Panc1 (cell line): ENCODE measurements at regions not wholly inside any gene's neighbourhood (a gene's known extent, or its start where the extent isn't known, plus 50 kb on each side); places are given as distances from the start of the nearest gene placed in this dataset.

ENCODE experiments used
- ATAC-seq: fragments of 200-7000 bp; cut with Tn5 transposase; 2 replicates; pipeline ENCODE4 v1.9.1; 2020; ENCODE audit warnings: mild to moderate bottlenecking, moderate library complexity
- BruUV-seq: library from RNA; stranded (reverse); fragments of 400-500 nt; replicated peaks from 2 replicates; lab custom pipeline; 2021; lab: Mats Ljungman, UMichigan
- CTCF ChIA-PET: fragments of 300-600 bp; sonication (Branson Sonifier 250); formaldehyde crosslinking; loops from one replicate; lab custom pipeline; 2022; ENCODE audit warnings: antibody characterized with exemption; lab: Charles Lee
- POLR2A ChIA-PET: fragments of 300-600 bp; sonication (Branson Sonifier 250); formaldehyde crosslinking; loops from one replicate; lab custom pipeline; 2022; ENCODE audit warnings: antibody characterized with exemption; lab: Charles Lee
- DNase-seq: peaks from one replicate; pipeline ENCODE4 v3.0.0-alpha.2; 2010; ENCODE audit warnings: low read depth, low spot score
- H3K27ac ChIP-seq: 2 replicates; pipeline ENCODE4 v1.5.1; 2011; ENCODE audit warnings: mild to moderate bottlenecking, low read length, inconsistent platforms
- H3K27me3 ChIP-seq: fragments of 200-500 bp; sonication (Bioruptor generic); 2 replicates; pipeline ENCODE4 v1.6.0; 2014; ENCODE audit warnings: low read length, inconsistent platforms; ENCODE audit not compliant: control insufficient read depth, insufficient read depth
- H3K36me3 ChIP-seq: fragments of 200-500 bp; sonication (Bioruptor generic); 2 replicates; pipeline ENCODE4 v1.5.1; 2014; ENCODE audit warnings: inconsistent platforms, mild to moderate bottlenecking, low read length, moderate library complexity; ENCODE audit not compliant: control insufficient read depth, insufficient read depth
- H3K4me1 ChIP-seq: 2 replicates; pipeline ENCODE4 v1.5.1; 2011; ENCODE audit warnings: inconsistent platforms, mild to moderate bottlenecking, low read length, moderate library complexity; ENCODE audit not compliant: control insufficient read depth, insufficient read depth
- H3K4me3 ChIP-seq, 2 experiments: 2 replicates each; pipeline ENCODE4 v1.5.1; 2011 to 2012; ENCODE audit warnings: low read depth in 2 of 2, low read length in 2 of 2, mild to moderate bottlenecking in 2 of 2, inconsistent platforms in 1 of 2, moderate library complexity in 1 of 2
- H3K9me3 ChIP-seq: fragments of 200-500 bp; sonication (Bioruptor generic); 2 replicates; pipeline ENCODE4 v1.5.1; 2014; ENCODE audit warnings: low read depth, mild to moderate bottlenecking, inconsistent platforms, low read length, moderate library complexity; ENCODE audit not compliant: control insufficient read depth, insufficient read depth
- CTCF ChIP-seq: fragments of 450-650 bp; IDR thresholded peaks from 2 replicates; pipeline ENCODE4 v1.5.1; 2017; ENCODE audit warnings: mild to moderate bottlenecking
- POLR2AphosphoS5 ChIP-seq: IDR thresholded peaks from 2 replicates; pipeline ENCODE4 v1.6.1; 2012; ENCODE audit warnings: mild to moderate bottlenecking, low read depth, low read length, moderate library complexity
- REST ChIP-seq, 2 experiments: IDR thresholded peaks; 2 replicates each; pipeline ENCODE4 v1.6.1; 2011 to 2012; ENCODE audit warnings: low read depth in 2 of 2, control low read depth in 1 of 2, low read length in 1 of 2, mild to moderate bottlenecking in 1 of 2, moderate library complexity in 1 of 2; ENCODE audit not compliant: insufficient read depth in 1 of 2
- SIN3A ChIP-seq: IDR thresholded peaks from 2 replicates; pipeline ENCODE4 v1.6.1; 2012; ENCODE audit warnings: low read depth, mild to moderate bottlenecking, low read length, moderate library complexity, borderline replicate concordance; ENCODE audit not compliant: insufficient read depth
- TCF7L2 ChIP-seq: IDR thresholded peaks from 2 replicates; pipeline ENCODE4 v1.6.1; 2011; ENCODE audit warnings: mild to moderate bottlenecking, low read depth, low read length, inconsistent platforms
- in situ Hi-C: cut with HindIII; loops from 2 replicates; pipeline ENCODE4 v1.10.0; 2016; ENCODE audit warnings: low sequenced_read_pairs, low pct_unique_long_range_greater_than_20kb
- intact Hi-C: fragments of 100-400 bp; cut with micrococcal nuclease; formaldehyde crosslinking; loops from one replicate; pipeline ENCODE4 v1.10.0; 2022; ENCODE audit not compliant: unreplicated experiment

GRCh38 chr16:52725461-52725860 is 178.5 kb upstream of the TOX3 start:
- Histone ChIP-seq H3K9me3 (no peaks in the 10 kb centered on the region), H3K27ac (no peak overlapping the region), H3K36me3 (no peaks in the 10 kb centered on the region), H3K4me1 (no peaks in the 10 kb centered on the region), H3K4me3 (no peak overlapping the region), H3K27me3 (no peaks in the 10 kb centered on the region)
- DNase-seq (no peak), ATAC-seq (no peak)
- ChIA-PET POLR2A (interaction anchor here (0.6 kb wide), 1 partner anchor 236 kb away, joined by 3 read pairs; no protein-coding TSS in a partner anchor), CTCF (no interaction called here)
- TF ChIP-seq CTCF (no peak), POLR2AphosphoS5 (no peak), REST (IDR thresholded peaks at IDR 0.05; ENCODE audit: insufficient read depth in 1 of 2, low read depth in 2 of 2, low read length in 1 of 2) (no peak), TCF7L2 (no peak), SIN3A (no peak)
- in situ Hi-C loops, result no loop called here
- no TSS peak for BruUV-seq
- intact Hi-C loops, result no loop called here

GRCh38 chr16:52725043-52725442 is 178.1 kb upstream of the TOX3 start:
- Histone ChIP-seq H3K27ac (no peak overlapping the region), H3K4me1 (no peaks in the 10 kb centered on the region), H3K27me3 (no peaks in the 10 kb centered on the region), H3K4me3 (no peak overlapping the region), H3K9me3 (no peaks in the 10 kb centered on the region), H3K36me3 (no peaks in the 10 kb centered on the region)
- DNase-seq, result no peak
- TF ChIP-seq CTCF (no peak), SIN3A (no peak), TCF7L2 (no peak), REST (IDR thresholded peaks at IDR 0.05; ENCODE audit: insufficient read depth in 1 of 2, low read depth in 2 of 2, low read length in 1 of 2) (no peak), POLR2AphosphoS5 (no peak)
- in situ Hi-C loops (no loop called here), intact Hi-C loops (no loop called here)
- no TSS peak for BruUV-seq
- CTCF ChIA-PET, result no interaction called here
- POLR2A ChIA-PET, result no interaction called here
- ATAC-seq, result no peak
